ENCODE measurements at regions not wholly inside any gene's neighbourhood (a gene's known extent, or its start where the extent isn't known, plus 50 kb on each side); places are given as distances from the start of the nearest gene placed in this dataset.

DNA sequence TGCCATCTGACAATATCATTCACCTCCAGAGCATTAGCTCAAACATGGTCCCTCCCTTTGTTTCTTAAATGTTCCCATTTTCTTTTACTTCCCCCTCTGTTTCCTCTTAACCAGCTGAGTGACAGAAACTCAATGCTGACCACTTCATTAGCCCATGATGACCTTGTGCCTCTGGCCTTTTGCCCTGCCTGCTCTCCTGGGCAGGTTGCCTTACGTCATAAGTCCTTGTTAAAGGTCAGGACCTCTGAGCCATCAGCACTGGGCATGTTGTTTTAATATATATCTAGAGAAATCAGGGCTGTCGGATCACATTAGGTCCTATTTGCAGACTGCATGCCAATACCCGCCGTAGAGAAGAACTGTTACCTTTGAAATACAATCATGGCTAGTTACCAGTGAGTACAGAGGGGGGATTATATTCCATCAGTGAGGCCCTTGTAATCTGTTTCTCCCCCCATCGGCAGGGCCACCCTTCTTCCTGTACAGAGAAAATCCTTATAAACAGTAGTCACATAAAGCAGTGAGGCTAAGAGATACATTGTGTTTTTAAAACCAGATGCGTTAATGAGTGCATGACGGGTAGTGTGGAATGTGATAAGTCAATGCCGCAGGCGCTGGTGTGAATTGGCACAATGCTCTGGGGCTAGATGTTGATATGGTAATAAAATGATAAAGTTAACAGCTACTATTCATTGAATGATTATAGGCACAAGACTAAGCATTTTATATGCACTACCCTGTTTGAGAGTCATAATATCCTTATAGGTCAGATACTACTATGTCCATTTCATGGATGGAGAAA is 94.3 kb upstream of the ZFHX3 start:
- Histone ChIP-seq H3K36me3 (no peaks in the 10 kb centered on the region), H3K27ac (no peak overlapping the region), H3K9me3 (ENCODE audit: severe bottlenecking) (no peaks in the 10 kb centered on the region), H3K27me3 (ENCODE audit: insufficient read depth, low read depth, severe bottlenecking) (no peaks in the 10 kb centered on the region), H3K4me3 (ENCODE audit: low read depth, low read length) (no peak overlapping the region)
- DNase-seq, result no peak
- TF ChIP-seq CTCF (IDR thresholded peaks at IDR 0.05; ENCODE audit: low read depth, low read length), result no peak

- Histone ChIP-seq H3K27me3 (ENCODE audit: insufficient read depth, low read depth, severe bottlenecking) (no peaks in the 10 kb centered on the region), H3K27ac (no peak overlapping the region), H3K36me3 (no peaks in the 10 kb centered on the region), H3K4me3 (ENCODE audit: low read depth, low read length) (no peak overlapping the region), H3K9me3 (ENCODE audit: severe bottlenecking) (no peaks in the 10 kb centered on the region)
- TF ChIP-seq CTCF (IDR thresholded peaks at IDR 0.05; ENCODE audit: low read depth, low read length), result no peak
- DNase-seq, result no peak
Measured at GRCh38 chr16:73140929-73141328, 93.0 kb upstream of the ZFHX3 start.

GRCh38 chr16:73131156-73131862 is 83.4 kb upstream of the ZFHX3 start:
- H3K27me3 ChIP-seq (ENCODE audit: insufficient read depth, low read depth, severe bottlenecking), result no peaks in the 10 kb centered on the region
- no peak overlapping the region for H3K4me3 ChIP-seq (ENCODE audit: low read depth, low read length)
- no peaks in the 10 kb centered on the region for H3K9me3 ChIP-seq (ENCODE audit: severe bottlenecking)
- no peaks in the 10 kb centered on the region for H3K36me3 ChIP-seq
- H3K27ac ChIP-seq, result no peak overlapping the region
- DNase-seq, result no peak
- TF ChIP-seq CTCF (IDR thresholded peaks at IDR 0.05; ENCODE audit: low read depth, low read length), result no peak

GRCh38 chr16:73129455-73129854 is 81.5 kb upstream of the ZFHX3 start:
- Histone ChIP-seq H3K4me3 (ENCODE audit: low read depth, low read length) (no peak overlapping the region), H3K27ac (no peak overlapping the region), H3K9me3 (ENCODE audit: severe bottlenecking) (no peaks in the 10 kb centered on the region), H3K27me3 (ENCODE audit: insufficient read depth, low read depth, severe bottlenecking) (no peaks in the 10 kb centered on the region), H3K36me3 (no peaks in the 10 kb centered on the region)
- DNase-seq, result no peak
- no peak for TF ChIP-seq CTCF (IDR thresholded peaks at IDR 0.05; ENCODE audit: low read depth, low read length)

DNA sequence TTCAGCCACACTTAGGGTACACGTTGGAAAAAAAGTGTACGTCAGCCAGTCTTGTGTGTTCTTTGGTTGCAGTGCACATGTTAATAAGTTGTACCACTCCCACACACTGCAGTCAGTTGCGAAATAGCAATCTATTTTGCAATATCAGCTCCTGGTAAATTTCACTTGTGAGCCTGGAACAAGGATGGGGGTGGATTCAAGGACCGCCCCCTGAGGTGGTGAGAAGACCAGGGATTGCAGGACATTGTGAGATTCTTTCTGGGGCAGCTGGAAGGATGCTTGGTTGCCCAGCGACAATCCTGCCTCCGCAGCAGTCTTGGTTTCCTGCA is 78.6 kb upstream of the ZFHX3 start:
- Histone ChIP-seq H3K27ac (no peak overlapping the region), H3K36me3 (no peaks in the 10 kb centered on the region), H3K27me3 (ENCODE audit: insufficient read depth, low read depth, severe bottlenecking) (no peaks in the 10 kb centered on the region), H3K4me3 (ENCODE audit: low read depth, low read length) (no peak overlapping the region), H3K9me3 (ENCODE audit: severe bottlenecking) (no peaks in the 10 kb centered on the region)
- TF ChIP-seq CTCF (IDR thresholded peaks at IDR 0.05; ENCODE audit: low read depth, low read length), result no peak
- DNase-seq, result no peak
